Stimulated activated CD4-positive, alpha-beta T cell treated with anti-CD3 and anti-CD28 coated beads, Interleukin-12 subunit alpha, Interleukin-12 subunit beta, amount 100 ng/mL, for 24 hours (primary cell): ENCODE measurements at regions not wholly inside any gene's neighbourhood (a gene's known extent, or its start where the extent isn't known, plus 50 kb on each side); places are given as distances from the start of the nearest gene placed in this dataset.

Experiments used
- DNase-seq, 2 experiments: peaks; one replicate each; pipeline ENCODE4 v3.0.0-alpha.2; 2020; ENCODE audit warnings: low read depth in 2 of 2

DNA sequence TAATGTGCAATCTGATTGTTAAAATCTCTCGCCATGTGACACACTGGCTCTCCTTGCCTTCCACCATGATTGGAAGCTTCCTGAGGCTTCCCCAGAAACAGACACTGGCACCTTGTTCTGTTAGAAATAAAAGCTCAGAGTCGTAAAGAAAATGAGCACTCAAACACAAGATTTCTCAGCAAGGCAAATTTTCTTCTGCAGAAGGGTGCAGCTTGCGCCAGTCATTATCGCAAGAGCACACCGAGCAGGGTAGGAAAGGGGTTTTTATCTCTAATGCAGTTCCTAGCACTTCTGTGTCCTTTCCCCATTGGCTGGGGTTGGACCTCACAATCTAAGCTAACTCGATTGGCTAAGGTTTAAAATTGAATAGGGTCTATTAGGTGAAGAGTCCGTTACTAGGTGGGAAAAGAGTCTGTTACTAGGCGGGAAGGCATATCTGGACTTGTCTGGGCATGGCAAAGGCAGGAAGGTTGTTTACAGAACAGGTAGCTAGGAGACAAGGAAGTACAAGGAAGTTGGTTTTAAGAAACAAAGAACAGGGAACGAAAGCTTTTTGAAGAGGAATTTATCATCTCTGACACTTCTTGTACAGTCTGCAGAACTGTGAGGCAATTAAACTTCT is 62.6 kb upstream of the BICD1 start:
- no peak for DNase-seq

DNA sequence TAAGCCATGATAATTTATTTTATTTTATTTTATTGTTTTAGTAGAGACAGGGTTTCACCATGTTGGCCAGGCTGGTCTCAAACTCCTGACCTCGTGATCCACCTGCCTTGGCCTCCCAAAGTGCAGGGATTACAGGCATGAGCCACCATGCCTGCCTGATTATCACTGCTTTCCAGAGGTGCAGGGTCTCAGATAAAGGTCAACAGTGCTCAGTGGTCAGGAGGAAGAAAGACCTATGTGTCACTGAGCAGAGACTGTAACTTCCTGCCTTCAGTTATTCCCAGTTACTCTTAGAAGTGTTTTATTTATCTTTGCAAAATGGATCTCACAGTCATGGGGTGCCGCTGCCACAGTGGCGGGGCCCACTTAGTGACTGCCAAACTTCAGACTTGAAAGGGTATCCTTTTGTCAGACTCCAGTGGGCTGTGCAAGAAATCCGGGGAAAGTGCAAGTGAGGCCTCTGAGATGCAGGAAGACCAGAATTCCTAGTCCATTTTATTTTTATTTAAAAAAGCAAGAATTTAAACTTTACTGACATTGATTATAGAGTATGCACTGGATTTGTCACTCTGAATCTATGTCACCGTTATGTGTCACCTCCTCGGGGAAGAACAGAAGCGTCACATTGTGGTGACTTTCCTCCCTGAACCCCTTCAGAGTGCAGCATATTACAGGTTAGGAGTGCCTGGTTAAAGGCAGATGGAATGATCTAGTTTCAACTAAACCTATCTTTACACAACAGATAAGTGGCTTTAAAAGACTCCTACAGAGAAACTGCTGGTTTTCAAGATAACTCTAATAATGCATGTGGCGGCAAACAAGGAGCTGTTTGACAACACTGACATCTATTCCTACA is 59.1 kb upstream of the BICD1 start:
- no peak for DNase-seq

DNA sequence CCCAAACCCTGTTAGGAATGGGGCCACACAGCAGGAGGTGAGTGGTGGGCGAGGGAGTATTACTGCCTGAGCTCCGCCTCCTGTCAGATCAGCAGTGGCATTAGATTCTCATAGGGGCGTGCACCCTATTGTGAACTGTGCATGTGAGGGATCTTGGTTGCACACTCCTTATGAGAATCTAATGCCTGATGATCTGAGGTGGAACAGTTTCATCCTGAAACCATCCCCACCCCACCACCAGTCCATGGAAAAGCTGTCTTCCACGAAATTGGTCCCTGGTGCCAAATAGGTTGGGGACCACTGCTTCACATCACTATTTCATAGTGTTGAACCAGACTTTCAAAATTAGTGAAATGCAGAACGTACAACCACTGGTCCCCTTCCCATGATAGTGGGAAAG is 57.9 kb upstream of the BICD1 start:
- DNase-seq, result no peak

DNA sequence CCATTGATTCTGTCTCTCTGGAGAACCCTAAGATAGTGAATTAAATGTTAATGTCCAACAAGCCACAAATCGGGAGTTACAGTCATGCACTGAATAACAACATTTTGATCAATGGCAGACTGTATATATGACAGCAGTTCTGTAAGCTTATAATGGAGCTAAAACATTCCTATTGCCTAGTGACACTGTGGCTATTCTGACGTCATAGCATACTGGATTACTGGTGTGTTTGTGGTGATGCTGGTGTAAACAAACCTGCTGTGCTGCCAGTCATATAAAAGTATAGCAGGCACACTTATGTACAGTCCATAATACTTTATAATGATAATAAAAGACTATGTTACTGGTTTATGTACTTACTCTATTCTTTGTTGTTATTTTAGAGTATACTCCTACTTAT is 56.7 kb upstream of the BICD1 start:
- DNase-seq, result no peak

DNA sequence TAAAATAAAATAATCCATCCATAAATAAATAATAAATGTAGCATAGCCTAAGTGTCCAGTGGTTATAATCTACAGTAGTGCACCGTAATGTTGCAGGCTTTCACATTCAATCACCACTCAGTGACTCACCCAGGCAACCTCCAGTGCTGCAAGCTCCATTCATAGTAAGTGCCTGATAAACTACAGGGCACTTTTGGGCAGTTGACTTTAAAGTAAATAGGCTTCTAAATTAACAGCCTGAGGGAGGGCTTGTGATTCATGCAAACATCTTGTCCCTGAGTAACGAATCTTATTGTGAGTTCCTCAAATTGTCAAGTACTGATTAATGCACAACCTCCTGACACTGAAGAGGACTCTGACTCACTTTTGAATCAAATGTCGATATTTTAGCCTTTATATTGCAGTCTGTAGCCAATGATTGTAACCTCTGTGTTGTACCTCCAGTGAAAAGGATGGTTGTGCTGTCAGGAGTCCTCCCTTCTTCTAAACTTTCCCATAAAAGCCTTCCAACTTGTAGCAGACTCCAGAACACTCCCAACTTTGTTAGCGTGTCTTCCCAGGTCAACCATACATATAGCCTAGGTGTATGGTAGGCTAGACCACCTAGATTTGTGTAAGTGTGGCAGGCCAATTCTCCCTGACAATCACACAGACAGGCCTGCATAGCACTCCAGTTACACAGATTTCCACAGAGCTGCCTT is 55.0 kb upstream of the BICD1 start:
- DNase-seq, result no peak

DNA sequence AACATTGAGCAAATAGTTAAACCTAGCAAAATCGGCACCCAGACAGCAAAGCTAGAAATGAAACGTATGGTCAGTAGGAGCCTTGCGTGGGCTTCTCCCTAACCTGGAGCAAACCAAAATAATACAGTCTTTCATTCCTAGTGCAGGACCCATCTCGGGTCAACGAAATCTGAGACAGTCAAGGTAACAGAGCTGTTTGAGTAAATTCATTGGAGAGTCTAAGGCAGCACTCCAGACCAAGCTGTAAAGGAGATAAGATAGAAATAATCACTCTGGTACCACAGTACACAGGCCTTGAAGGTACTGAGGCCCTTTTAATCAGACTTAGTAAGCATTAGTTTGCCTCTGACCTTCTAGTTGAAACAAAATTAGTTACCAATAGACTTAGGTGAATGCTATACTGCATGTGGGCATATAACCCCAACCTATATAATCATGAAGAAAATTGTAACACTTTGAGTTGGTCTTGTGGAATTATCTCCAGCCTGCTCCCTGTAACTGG is 54.4 kb upstream of the BICD1 start:
- no peak for DNase-seq

DNA sequence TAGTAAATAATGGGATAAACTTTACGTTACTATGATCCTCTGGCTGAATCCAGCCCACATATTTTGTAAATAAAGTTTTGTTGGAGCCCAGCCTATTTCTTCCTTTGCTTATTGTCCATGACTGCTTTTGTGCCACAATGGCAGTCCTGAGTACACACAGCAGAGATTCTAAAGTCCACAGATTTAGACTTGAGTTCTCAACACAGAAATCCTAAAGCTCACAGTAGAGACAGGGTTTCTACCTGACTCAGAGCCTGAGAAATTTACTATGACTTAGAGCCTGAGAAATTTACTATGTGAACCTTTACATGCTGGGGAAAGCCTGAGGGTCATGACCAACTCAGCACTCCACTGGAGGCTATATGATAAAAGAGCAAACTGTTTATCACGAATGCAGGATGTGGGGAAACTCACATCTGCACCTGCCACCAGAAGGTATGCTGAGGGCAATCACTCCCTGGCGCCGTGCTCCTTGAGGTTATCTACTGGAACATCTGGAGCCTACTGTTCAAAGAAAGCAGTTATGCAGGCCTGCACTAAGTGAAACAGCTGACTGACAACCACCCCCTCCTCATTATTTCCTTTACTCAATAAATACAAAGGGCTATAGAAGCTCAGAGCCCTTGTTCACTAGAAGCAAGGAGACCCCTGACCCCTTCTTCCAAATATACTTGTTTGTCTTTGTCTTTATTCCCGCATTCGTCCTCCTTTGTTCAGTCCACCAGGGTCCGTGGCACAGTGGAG is 52.6 kb upstream of the BICD1 start:
- DNase-seq, result no peak
